ENCODE measurements at regions not wholly inside any gene's neighbourhood (a gene's known extent, or its start where the extent isn't known, plus 50 kb on each side); places are given as distances from the start of the nearest gene placed in this dataset.
"Not testable (repeated sequence)": the region's sequence is repeated elsewhere in the genome, so short reads cannot be mapped to it uniquely, and the experiment has no call there.

GRCh38 chr5:92267830-92268229, 884.7 kb upstream of the ARRDC3 start:
- no peak for DNase-seq (ENCODE audit: low read depth, low spot score)
- no peak for ATAC-seq
- Histone ChIP-seq H2AFZ (ENCODE audit: control insufficient read depth, low read depth, low read length) (no peak overlapping the region), H3K4me1 (ENCODE audit: control insufficient read depth, insufficient read depth, low read length) (no peaks in the 10 kb centered on the region), H3K9ac (ENCODE audit: control insufficient read depth, insufficient read depth, low read length) (no peak overlapping the region), H3K9me3 (replicated peaks; ENCODE audit: control insufficient read depth, insufficient read depth, low read length) (no peaks in the 10 kb centered on the region), H3K36me3 (ENCODE audit: control insufficient read depth in 2 of 2, insufficient read depth in 2 of 2, low read length in 1 of 2) (no peaks in the 10 kb centered on the region), H4K20me1 (ENCODE audit: control insufficient read depth, insufficient read depth) (no peaks in the 10 kb centered on the region), H3K4me2 (ENCODE audit: control insufficient read depth, insufficient read depth) (no peak overlapping the region), H3K4me3 (no peak overlapping the region), H3K79me2 (ENCODE audit: control insufficient read depth, insufficient read depth, low read length) (no peaks in the 10 kb centered on the region), H3K27ac (ENCODE audit: control insufficient read depth, insufficient read depth) (no peak overlapping the region), H3K27me3 (replicated peaks in 1 of 2; ENCODE audit: control insufficient read depth in 2 of 2, insufficient read depth in 2 of 2, low read length in 1 of 2) (no peaks in the 10 kb centered on the region)
- RAD21 ChIA-PET (ENCODE audit: unreplicated experiment): no interaction called here
- CTCF ChIA-PET: no interaction called here
- SMC1A ChIA-PET (ENCODE audit: uncharacterized antibody, unreplicated experiment): no interaction called here
- TF ChIP-seq PAX8 (IDR thresholded peaks at IDR 0.05): no peak
- BruUV-seq (replicated peaks): no TSS peak
- intact Hi-C loops (cut with micrococcal nuclease; ENCODE audit: unreplicated experiment) (no loop called here), in situ Hi-C loops (cut with MboI) (no loop called here)
- no peak for FAIRE-seq
- POLR2A ChIA-PET: no interaction called here
- WGBS (ENCODE audit: insufficient coverage, insufficient replicate concordance, low lambda C conversion rate, missing lambda C conversion rate): 47% methylated on average over 4 of the region's 4 CpGs

GRCh38 chr5:92265804-92266203, 882.7 kb upstream of the ARRDC3 start:
- ATAC-seq (no peak), FAIRE-seq (no peak), DNase-seq (ENCODE audit: low read depth, low spot score) (no peak)
- no peaks in the 10 kb centered on the region for H3K27me3 ChIP-seq (replicated peaks in 1 of 2; ENCODE audit: control insufficient read depth in 2 of 2, insufficient read depth in 2 of 2, low read length in 1 of 2)
- BruUV-seq (replicated peaks): no TSS peak
- no peak overlapping the region for H3K27ac ChIP-seq (ENCODE audit: control insufficient read depth, insufficient read depth)
- SMC1A ChIA-PET (ENCODE audit: uncharacterized antibody, unreplicated experiment): no interaction called here
- intact Hi-C loops (cut with micrococcal nuclease; ENCODE audit: unreplicated experiment) (no loop called here), in situ Hi-C loops (cut with MboI) (no loop called here)
- H3K79me2 ChIP-seq (ENCODE audit: control insufficient read depth, insufficient read depth, low read length): no peaks in the 10 kb centered on the region
- H3K4me2 ChIP-seq (ENCODE audit: control insufficient read depth, insufficient read depth): no peak overlapping the region
- CTCF ChIA-PET: no interaction called here
- POLR2A ChIA-PET: no interaction called here
- TF ChIP-seq SMAD1 (IDR thresholded peaks at IDR 0.05; ENCODE audit: low read depth, partially characterized antibody) (no peak), SUPT20H (IDR thresholded peaks at IDR 0.05; ENCODE audit: borderline replicate concordance, control insufficient read depth, low read depth, low read length) (no peak), BCLAF1 (IDR thresholded peaks at IDR 0.05) (no peak), IRF4 (IDR thresholded peaks at IDR 0.05; ENCODE audit: low read depth, low read length) (no peak), IKZF1 (conservative IDR thresholded peaks at IDR 0.05) (no peak), EED (IDR thresholded peaks at IDR 0.05; ENCODE audit: low read depth) (no peak), TAF1 (IDR thresholded peaks at IDR 0.05; ENCODE audit: borderline replicate concordance, low read depth, low read length) (no peak), NFIC (IDR thresholded peaks at IDR 0.05; ENCODE audit: low read depth, low read length) (no peak), NRF1 (conservative IDR thresholded peaks at IDR 0.05; ENCODE audit: low read depth, low read length) (no peak), CREM (IDR thresholded peaks at IDR 0.05; ENCODE audit: low read depth) (no peak)
- H2AFZ ChIP-seq (ENCODE audit: control insufficient read depth, low read depth, low read length): no peak overlapping the region
- H3K4me3 ChIP-seq: no peak overlapping the region
- RAD21 ChIA-PET (ENCODE audit: unreplicated experiment): no interaction called here
- WGBS (ENCODE audit: insufficient coverage, insufficient replicate concordance, low lambda C conversion rate, missing lambda C conversion rate): 32% methylated on average over 3 of the region's 3 CpGs
- H3K9ac ChIP-seq (ENCODE audit: control insufficient read depth, insufficient read depth, low read length): no peak overlapping the region
- H3K9me3 ChIP-seq (replicated peaks; ENCODE audit: control insufficient read depth, insufficient read depth, low read length): no peaks in the 10 kb centered on the region
- H3K4me1 ChIP-seq (ENCODE audit: control insufficient read depth, insufficient read depth, low read length): no peaks in the 10 kb centered on the region
- H4K20me1 ChIP-seq (ENCODE audit: control insufficient read depth, insufficient read depth): no peaks in the 10 kb centered on the region
- H3K36me3 ChIP-seq (ENCODE audit: control insufficient read depth in 2 of 2, insufficient read depth in 2 of 2, low read length in 1 of 2): no peaks in the 10 kb centered on the region

- H2AFZ ChIP-seq (ENCODE audit: control insufficient read depth, low read depth, low read length); H3K4me2 ChIP-seq (ENCODE audit: control insufficient read depth, insufficient read depth); H3K79me2 ChIP-seq (ENCODE audit: control insufficient read depth, insufficient read depth, low read length); BruUV-seq (replicated peaks); H3K27me3 ChIP-seq (replicated peaks in 1 of 2; ENCODE audit: control insufficient read depth in 2 of 2, insufficient read depth in 2 of 2, low read length in 1 of 2); CTCF ChIA-PET; POLR2A ChIA-PET; SMC1A ChIA-PET (ENCODE audit: uncharacterized antibody, unreplicated experiment); intact Hi-C loops (cut with micrococcal nuclease; ENCODE audit: unreplicated experiment); H3K9me3 ChIP-seq (replicated peaks; ENCODE audit: control insufficient read depth, insufficient read depth, low read length); H3K27ac ChIP-seq (ENCODE audit: control insufficient read depth, insufficient read depth); H3K9ac ChIP-seq (ENCODE audit: control insufficient read depth, insufficient read depth, low read length); ATAC-seq; in situ Hi-C loops (cut with MboI); H3K4me3 ChIP-seq; H4K20me1 ChIP-seq (ENCODE audit: control insufficient read depth, insufficient read depth); FAIRE-seq; H3K4me1 ChIP-seq (ENCODE audit: control insufficient read depth, insufficient read depth, low read length); RAD21 ChIA-PET (ENCODE audit: unreplicated experiment); H3K36me3 ChIP-seq (ENCODE audit: control insufficient read depth in 2 of 2, insufficient read depth in 2 of 2, low read length in 1 of 2); DNase-seq (ENCODE audit: low read depth, low spot score): not testable (repeated sequence)
Measured at GRCh38 chr5:92255605-92256004, 872.5 kb upstream of the ARRDC3 start.

Measured in GM12878 (cell line).